GM18873 (cell line): ENCODE measurements at regions not wholly inside any gene's neighbourhood (a gene's known extent, or its start where the extent isn't known, plus 50 kb on each side); places are given as distances from the start of the nearest gene placed in this dataset.
"Not testable (repeated sequence)": the region's sequence is repeated elsewhere in the genome, so short reads cannot be mapped to it uniquely, and the experiment has no call there.

Experiments
- ATAC-seq: cut with Tn5 transposase; IDR thresholded peaks from one replicate; pipeline ENCODE4 v1.9.1; 2021; ENCODE audit warnings: mild to moderate bottlenecking, moderate library complexity, moderate number of reproducible peaks; ENCODE audit not compliant: unreplicated experiment, low FRiP score

- ATAC-seq: no peak
Measured at GRCh38 chr2:2597712-2598111, 266.6 kb upstream of the MYT1L start.

GRCh38 chr2:2591542-2591940, 260.5 kb upstream of the MYT1L start:
- ATAC-seq: no peak

- ATAC-seq: no peak
Measured at GRCh38 chr2:2590841-2591541, 259.9 kb upstream of the MYT1L start.

GRCh38 chr2:2590141-2590540, 259.1 kb upstream of the MYT1L start:
- no peak for ATAC-seq

GRCh38 chr2:2588777-2589176, 257.7 kb upstream of the MYT1L start:
- ATAC-seq: no peak

- ATAC-seq: no peak
Measured at GRCh38 chr2:2587354-2587753, 256.3 kb upstream of the MYT1L start.

- ATAC-seq: no peak
Measured at GRCh38 chr2:2586931-2587330, 255.9 kb upstream of the MYT1L start.

GRCh38 chr2:2586068-2586776, 255.1 kb upstream of the MYT1L start:
- ATAC-seq: no peak

- no peak for ATAC-seq
Measured at GRCh38 chr2:2582998-2583545, 252.0 kb upstream of the MYT1L start.

GRCh38 chr2:2581331-2582159, 250.5 kb upstream of the MYT1L start:
- no peak for ATAC-seq

GRCh38 chr2:2580841-2581240, 249.8 kb upstream of the MYT1L start:
- ATAC-seq: not testable (repeated sequence)

GRCh38 chr2:2580341-2580740, 249.3 kb upstream of the MYT1L start:
- ATAC-seq: no peak

GRCh38 chr2:2579814-2580213, 248.7 kb upstream of the MYT1L start:
- no peak for ATAC-seq

GRCh38 chr2:2577407-2577831, 246.3 kb upstream of the MYT1L start:
- no peak for ATAC-seq

GRCh38 chr2:2575870-2576386, 244.9 kb upstream of the MYT1L start:
- no peak for ATAC-seq

- ATAC-seq: no peak
Measured at GRCh38 chr2:2575181-2575577, 244.1 kb upstream of the MYT1L start.

GRCh38 chr2:2574401-2575180, 243.5 kb upstream of the MYT1L start:
- ATAC-seq: no peak

- no peak for ATAC-seq
Measured at GRCh38 chr2:2573658-2574293, 242.7 kb upstream of the MYT1L start.

GRCh38 chr2:2573205-2573604, 242.1 kb upstream of the MYT1L start:
- ATAC-seq: no peak
